Parathyroid adenoma (tissue), 2 donors: ENCODE measurements at regions not wholly inside any gene's neighbourhood (a gene's known extent, or its start where the extent isn't known, plus 50 kb on each side); places are given as distances from the start of the nearest gene placed in this dataset.

ENCODE experiments used
- H2AFZ ChIP-seq: fragments of 300-600 bp; sonication (generic); one replicate; pipeline ENCODE4 v1.7.0; 2017; ENCODE audit warnings: antibody characterized with exemption, mild to moderate bottlenecking
- H3K27ac ChIP-seq: fragments of 300-600 bp; sonication (generic); one replicate; pipeline ENCODE4 v1.7.0; 2017
- H3K27me3 ChIP-seq: fragments of 300-600 bp; sonication (generic); one replicate; pipeline ENCODE4 v1.7.0; 2017; ENCODE audit warnings: low read length; ENCODE audit not compliant: control insufficient read depth, insufficient read depth
- H3K36me3 ChIP-seq: fragments of 300-600 bp; sonication (generic); one replicate; pipeline ENCODE4 v1.7.0; 2017; ENCODE audit warnings: low read length; ENCODE audit not compliant: control insufficient read depth, insufficient read depth
- H3K4me1 ChIP-seq: fragments of 300-600 bp; sonication (generic); one replicate; pipeline ENCODE4 v1.7.0; 2017; ENCODE audit warnings: control low read depth
- H3K4me2 ChIP-seq: fragments of 300-600 bp; sonication (generic); one replicate; pipeline ENCODE4 v1.7.0; 2017; ENCODE audit warnings: low read length
- H3K4me3 ChIP-seq: fragments of 300-600 bp; sonication (generic); one replicate; pipeline ENCODE4 v1.7.0; 2017; ENCODE audit warnings: low read depth, low read length
- H3K79me2 ChIP-seq: fragments of 300-600 bp; sonication (generic); one replicate; pipeline ENCODE4 v1.7.0; 2017; ENCODE audit warnings: control low read depth
- H3K9ac ChIP-seq: fragments of 300-600 bp; sonication (generic); one replicate; pipeline ENCODE4 v1.7.0; 2017; ENCODE audit warnings: mild to moderate bottlenecking
- H3K9me3 ChIP-seq: fragments of 300-600 bp; sonication (generic); one replicate; pipeline ENCODE4 v1.7.0; 2017; ENCODE audit warnings: low read length; ENCODE audit not compliant: control insufficient read depth
- TF ChIP-seq, protein P1 (sequence below): fragments of 300-600 bp; sonication (generic); IDR thresholded peaks from one replicate; pipeline ENCODE4 v1.7.0; 2017; ENCODE audit warnings: antibody characterized with exemption, mild to moderate bottlenecking
- donor health status: primary hyperparathyroidism.

DNA sequence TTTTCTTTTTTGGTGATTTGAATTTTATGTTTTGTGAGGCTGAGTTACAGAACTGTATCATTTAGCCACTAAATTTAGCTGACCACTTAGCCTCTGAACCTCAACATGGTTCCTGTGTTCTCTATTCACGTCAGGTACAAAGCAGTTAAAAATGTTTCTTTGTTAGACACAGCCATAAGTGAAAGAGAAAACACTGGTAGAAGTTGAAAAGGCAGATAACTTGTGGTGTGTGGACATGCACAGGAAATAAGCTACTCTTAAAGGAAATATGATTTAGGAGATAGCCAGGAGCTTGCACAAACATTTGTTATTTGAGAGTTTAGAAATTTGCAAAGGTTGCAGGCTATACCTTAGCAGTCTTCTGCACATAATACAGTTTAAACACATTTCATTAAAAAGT is 171.0 kb upstream of the RPS6KA3 start:
- no peak overlapping the region for H2AFZ ChIP-seq
- no peak overlapping the region for H3K4me3 ChIP-seq
- H3K27ac ChIP-seq, result no peak overlapping the region
- H3K36me3 ChIP-seq, result no peaks in the 10 kb centered on the region
- no peak overlapping the region for H3K4me2 ChIP-seq
- H3K27me3 ChIP-seq, result no peaks in the 10 kb centered on the region
- H3K79me2 ChIP-seq, result no peaks in the 10 kb centered on the region
- no peak overlapping the region for H3K9ac ChIP-seq
- peaks cover 3% of the 10 kb centered on the region for H3K4me1 ChIP-seq
- TF ChIP-seq, protein P1, sequence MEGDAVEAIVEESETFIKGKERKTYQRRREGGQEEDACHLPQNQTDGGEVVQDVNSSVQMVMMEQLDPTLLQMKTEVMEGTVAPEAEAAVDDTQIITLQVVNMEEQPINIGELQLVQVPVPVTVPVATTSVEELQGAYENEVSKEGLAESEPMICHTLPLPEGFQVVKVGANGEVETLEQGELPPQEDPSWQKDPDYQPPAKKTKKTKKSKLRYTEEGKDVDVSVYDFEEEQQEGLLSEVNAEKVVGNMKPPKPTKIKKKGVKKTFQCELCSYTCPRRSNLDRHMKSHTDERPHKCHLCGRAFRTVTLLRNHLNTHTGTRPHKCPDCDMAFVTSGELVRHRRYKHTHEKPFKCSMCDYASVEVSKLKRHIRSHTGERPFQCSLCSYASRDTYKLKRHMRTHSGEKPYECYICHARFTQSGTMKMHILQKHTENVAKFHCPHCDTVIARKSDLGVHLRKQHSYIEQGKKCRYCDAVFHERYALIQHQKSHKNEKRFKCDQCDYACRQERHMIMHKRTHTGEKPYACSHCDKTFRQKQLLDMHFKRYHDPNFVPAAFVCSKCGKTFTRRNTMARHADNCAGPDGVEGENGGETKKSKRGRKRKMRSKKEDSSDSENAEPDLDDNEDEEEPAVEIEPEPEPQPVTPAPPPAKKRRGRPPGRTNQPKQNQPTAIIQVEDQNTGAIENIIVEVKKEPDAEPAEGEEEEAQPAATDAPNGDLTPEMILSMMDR, result no peak
- H3K9me3 ChIP-seq, result no peaks in the 10 kb centered on the region

GRCh38 chrX:20435913-20436312 is 169.2 kb upstream of the RPS6KA3 start:
- no peaks in the 10 kb centered on the region for H3K9me3 ChIP-seq
- H3K79me2 ChIP-seq, result no peaks in the 10 kb centered on the region
- TF ChIP-seq, protein P1, result no peak
- no peaks in the 10 kb centered on the region for H3K27me3 ChIP-seq
- no peak overlapping the region for H3K27ac ChIP-seq
- H3K4me1 ChIP-seq, result no peaks in the 10 kb centered on the region
- H3K9ac ChIP-seq, result no peak overlapping the region
- H2AFZ ChIP-seq, result no peak overlapping the region
- no peaks in the 10 kb centered on the region for H3K36me3 ChIP-seq
- H3K4me2 ChIP-seq, result no peak overlapping the region
- no peak overlapping the region for H3K4me3 ChIP-seq

DNA sequence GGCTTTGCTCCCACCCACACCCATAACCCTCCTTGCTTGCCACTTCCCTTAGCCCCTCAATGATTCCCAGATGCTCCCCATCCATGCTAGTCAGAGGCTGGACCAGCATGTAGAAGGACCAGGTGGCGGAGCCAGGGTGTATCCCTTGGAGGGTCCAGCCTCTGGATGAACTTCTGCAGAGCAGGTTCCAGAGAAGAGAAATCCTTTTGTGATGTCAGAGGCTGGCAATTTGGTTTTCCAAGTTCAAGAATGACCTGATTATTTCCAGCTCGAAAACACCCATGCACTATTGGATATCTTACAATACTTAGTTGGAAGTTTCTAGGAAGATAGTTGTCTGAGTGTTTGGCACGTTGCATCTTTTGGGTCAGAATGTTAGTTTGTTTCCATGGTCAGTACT is 168.3 kb upstream of the RPS6KA3 start:
- Histone ChIP-seq H3K9ac (no peak overlapping the region), H3K4me2 (no peak overlapping the region), H2AFZ (no peak overlapping the region), H3K36me3 (no peaks in the 10 kb centered on the region), H3K27me3 (no peaks in the 10 kb centered on the region), H3K9me3 (no peaks in the 10 kb centered on the region), H3K79me2 (no peaks in the 10 kb centered on the region), H3K4me3 (no peak overlapping the region), H3K4me1 (no peaks in the 10 kb centered on the region), H3K27ac (no peak overlapping the region)
- TF ChIP-seq, protein P1, result no peak

- H3K4me3 ChIP-seq, result no peak overlapping the region
- no peaks in the 10 kb centered on the region for H3K4me1 ChIP-seq
- H3K9ac ChIP-seq, result no peak overlapping the region
- H3K4me2 ChIP-seq, result no peak overlapping the region
- TF ChIP-seq, protein P1, result no peak
- no peaks in the 10 kb centered on the region for H3K79me2 ChIP-seq
- H3K36me3 ChIP-seq, result no peaks in the 10 kb centered on the region
- no peak overlapping the region for H2AFZ ChIP-seq
- no peaks in the 10 kb centered on the region for H3K9me3 ChIP-seq
- H3K27me3 ChIP-seq, result no peaks in the 10 kb centered on the region
- no peak overlapping the region for H3K27ac ChIP-seq
Measured at GRCh38 chrX:20433388-20433775, 166.7 kb upstream of the RPS6KA3 start.

GRCh38 chrX:20432746-20433387 is 166.2 kb upstream of the RPS6KA3 start:
- Histone ChIP-seq H3K9me3 (no peaks in the 10 kb centered on the region), H3K36me3 (no peaks in the 10 kb centered on the region), H3K79me2 (no peaks in the 10 kb centered on the region), H3K9ac (no peak overlapping the region), H3K27ac (no peak overlapping the region), H3K4me2 (no peak overlapping the region), H3K4me3 (no peak overlapping the region), H3K27me3 (no peaks in the 10 kb centered on the region), H3K4me1 (no peaks in the 10 kb centered on the region), H2AFZ (no peak overlapping the region)
- TF ChIP-seq, protein P1, result no peak
